GM12878 (cell line): ENCODE measurements at regions not wholly inside any gene's neighbourhood (a gene's known extent, or its start where the extent isn't known, plus 50 kb on each side); places are given as distances from the start of the nearest gene placed in this dataset.

Experiments
- ATAC-seq: fragments of 200-7000 bp; cut with Tn5 transposase; 3 replicates; pipeline ENCODE4 v1.9.1; 2020; ENCODE audit warnings: mild to moderate bottlenecking, moderate library complexity
- BruUV-seq: library from RNA; stranded (reverse); fragments of 400-500 nt; replicated peaks from 2 replicates; lab custom pipeline; 2021; lab: Mats Ljungman, UMichigan
- CTCF ChIA-PET: fragments of 300-600 bp; sonication (Branson Sonifier 250); formaldehyde crosslinking; extraction: SDS; loops from one replicate; lab custom pipeline; 2021; ENCODE audit warnings: inconsistent platforms; lab: Yijun Ruan, JAX
- POLR2A ChIA-PET: fragments of 350-600 bp; formaldehyde crosslinking; extraction: SDS; loops from one replicate; lab custom pipeline; 2021; ENCODE audit warnings: inconsistent platforms; lab: Charles Lee
- RAD21 ChIA-PET: fragments of 300-600 bp; sonication (Branson Sonifier 250); formaldehyde crosslinking; loops from one replicate; lab custom pipeline; 2023; ENCODE audit warnings: antibody characterized with exemption; ENCODE audit not compliant: unreplicated experiment; lab: Charles Lee
- SMC1A ChIA-PET: fragments of 300-600 bp; sonication (Branson Sonifier 250); formaldehyde crosslinking; loops from one replicate; lab custom pipeline; 2023; ENCODE audit not compliant: unreplicated experiment, uncharacterized antibody; lab: Charles Lee
- DNase-seq: peaks from one replicate; pipeline ENCODE4 v3.0.0-alpha.2; 2011; ENCODE audit warnings: low read depth, low spot score
- FAIRE-seq: peaks from 3 replicates; lab custom pipeline; 2011; peaks lifted over from hg19 to GRCh38; lab: Jason Lieb, UNC
- H2AFZ ChIP-seq: 2 replicates; pipeline ENCODE4 v1.6.0; 2011; ENCODE audit warnings: low read depth, low read length, control low read depth; ENCODE audit not compliant: control insufficient read depth
- H3K27ac ChIP-seq: 2 replicates; pipeline ENCODE4 v1.5.1; 2011; ENCODE audit warnings: control low read depth; ENCODE audit not compliant: control insufficient read depth, insufficient read depth
- H3K27me3 ChIP-seq, 2 experiments: replicated peaks in 1 of 2; 2 replicates each; pipeline versions ENCODE4 v1.6.0 to v1.6.1; 2011; ENCODE audit warnings: low read length in 1 of 2; ENCODE audit not compliant: control insufficient read depth in 2 of 2, insufficient read depth in 2 of 2
- H3K36me3 ChIP-seq, 2 experiments: 2 replicates each; pipeline ENCODE4 v1.5.1; 2011; ENCODE audit warnings: low read length in 1 of 2; ENCODE audit not compliant: control insufficient read depth in 2 of 2, insufficient read depth in 2 of 2
- H3K4me1 ChIP-seq: 2 replicates; pipeline ENCODE4 v1.6.1; 2011; ENCODE audit warnings: mild to moderate bottlenecking, low read length, moderate library complexity, mixed read lengths; ENCODE audit not compliant: control insufficient read depth, insufficient read depth
- H3K4me2 ChIP-seq: 2 replicates; pipeline ENCODE4 v1.6.0; 2011; ENCODE audit warnings: control low read depth; ENCODE audit not compliant: control insufficient read depth, insufficient read depth
- H3K4me3 ChIP-seq: fragments of 200-600 bp; sonication (generic); 2 replicates; pipeline ENCODE4 v1.5.1; 2016
- H3K79me2 ChIP-seq: 2 replicates; pipeline ENCODE4 v1.6.0; 2011; ENCODE audit warnings: low read length; ENCODE audit not compliant: control insufficient read depth, insufficient read depth
- H3K9ac ChIP-seq: 2 replicates; pipeline ENCODE4 v1.8.0; 2011; ENCODE audit warnings: low read length, control low read depth, mixed read lengths; ENCODE audit not compliant: control insufficient read depth, insufficient read depth
- H3K9me3 ChIP-seq: replicated peaks from 3 replicates; pipeline ENCODE4 v1.5.1; 2011; ENCODE audit warnings: mild to moderate bottlenecking, low read length; ENCODE audit not compliant: control insufficient read depth, insufficient read depth
- H4K20me1 ChIP-seq: 2 replicates; pipeline ENCODE4 v1.6.0; 2011; ENCODE audit not compliant: control insufficient read depth, insufficient read depth
- BCL11A ChIP-seq: IDR thresholded peaks from 2 replicates; pipeline ENCODE4 v1.6.1; 2011; ENCODE audit warnings: low read depth, low read length
- CBX5 ChIP-seq: sonication (generic); IDR thresholded peaks from 2 replicates; pipeline ENCODE4 v1.6.1; 2016; ENCODE audit warnings: low read depth, moderate library complexity, mild to moderate bottlenecking, inconsistent platforms
- CREM ChIP-seq: IDR thresholded peaks from 2 replicates; pipeline ENCODE4 v1.6.1; 2014; ENCODE audit warnings: antibody characterized with exemption, low read depth
- DPF2 ChIP-seq: fragments of 450-650 bp; IDR thresholded peaks from 2 replicates; pipeline ENCODE4 v1.6.1; 2017; ENCODE audit warnings: mild to moderate bottlenecking
- EED ChIP-seq: sonication (generic); IDR thresholded peaks from 2 replicates; pipeline ENCODE4 v1.6.1; 2016; ENCODE audit warnings: antibody characterized with exemption, low read depth
- ELK1 ChIP-seq: IDR thresholded peaks from 2 replicates; pipeline ENCODE4 v1.6.1; 2012; ENCODE audit warnings: low read depth, low read length, improper control_type of control experiment
- HDAC6 ChIP-seq: fragments of 200-600 bp; sonication (generic); IDR thresholded peaks from one replicate; pipeline ENCODE4 v1.8.0; 2017; ENCODE audit warnings: antibody characterized with exemption; ENCODE audit not compliant: unreplicated experiment
- MEF2B ChIP-seq: fragments of 450-650 bp; IDR thresholded peaks from 2 replicates; pipeline ENCODE4 v1.6.1; 2018; ENCODE audit warnings: mild to moderate bottlenecking, moderate library complexity; ENCODE audit not compliant: partially characterized antibody, poor library complexity, severe bottlenecking
- PAX5 ChIP-seq: IDR thresholded peaks from 2 replicates; pipeline ENCODE4 v1.6.1; 2011; ENCODE audit warnings: low read depth, low read length, borderline replicate concordance
- POLR2A ChIP-seq: IDR thresholded peaks from 2 replicates; pipeline ENCODE4 v1.6.1; 2011; ENCODE audit warnings: low read depth, mild to moderate bottlenecking, low read length
- POU2F2 ChIP-seq: IDR thresholded peaks from 3 replicates; pipeline ENCODE4 v1.6.1; 2011; ENCODE audit warnings: low read depth, mild to moderate bottlenecking, low read length, borderline replicate concordance
- PRDM15 ChIP-seq: fragments of 450-650 bp; formaldehyde crosslinking; IDR thresholded peaks from 2 replicates; pipeline ENCODE4 v1.4.0; 2020; ENCODE audit warnings: mild to moderate bottlenecking, moderate library complexity
- RFX5 ChIP-seq: IDR thresholded peaks from 2 replicates; pipeline ENCODE4 v1.6.1; 2011; ENCODE audit warnings: low read depth, low read length, improper control_type of control experiment
- SIN3A ChIP-seq: IDR thresholded peaks from 2 replicates; pipeline ENCODE4 v1.6.1; 2012; ENCODE audit warnings: low read depth, low read length, improper control_type of control experiment
- TAF1 ChIP-seq: IDR thresholded peaks from 2 replicates; pipeline ENCODE4 v1.6.1; 2011; ENCODE audit warnings: mild to moderate bottlenecking, low read depth, low read length, borderline replicate concordance
- TBL1XR1 ChIP-seq: IDR thresholded peaks from 2 replicates; pipeline ENCODE4 v1.6.1; 2012; ENCODE audit warnings: low read depth, low read length, improper control_type of control experiment
- TCF3 ChIP-seq: IDR thresholded peaks from 2 replicates; pipeline ENCODE4 v1.6.1; 2012; ENCODE audit warnings: low read depth, mild to moderate bottlenecking, low read length, borderline replicate concordance; ENCODE audit not compliant: insufficient read depth
- USF2 ChIP-seq: IDR thresholded peaks from 2 replicates; pipeline ENCODE4 v1.6.1; 2011; ENCODE audit warnings: low read depth, low read length, improper control_type of control experiment, borderline replicate concordance
- ZBED1 ChIP-seq: IDR thresholded peaks from 2 replicates; pipeline ENCODE4 v1.6.1; 2016; ENCODE audit warnings: borderline replicate concordance
- ZNF384 ChIP-seq: IDR thresholded peaks from 2 replicates; pipeline ENCODE4 v1.6.1; 2012; ENCODE audit warnings: low read depth, mild to moderate bottlenecking, low read length, improper control_type of control experiment, borderline replicate concordance
- WGBS: methylation state at CpG from one replicate; pipeline ENCODE4 v1.1.6; 2016; ENCODE audit warnings: low lambda C conversion rate; ENCODE audit not compliant: insufficient replicate concordance, insufficient coverage; ENCODE audit errors: missing lambda C conversion rate; 5-methylcytosine and 5-hydroxymethylcytosine counted together
- in situ Hi-C: fragments of 300-500 bp; cut with MboI; formaldehyde crosslinking; loops from 9 replicates; pipeline ENCODE4 v1.14.3; 2018; ENCODE audit warnings: mixed read lengths
- intact Hi-C: fragments of 100-400 bp; cut with micrococcal nuclease; formaldehyde crosslinking; loops from one replicate; pipeline ENCODE4 v1.14.2; 2022; ENCODE audit not compliant: unreplicated experiment

GRCh38 chr14:105581551-105582341, 55.4 kb downstream of the TMEM121 start (continued):
- TF ChIP-seq CREM, result peak; percentile 86
- TF ChIP-seq MEF2B, result peak; percentile 86
- TF ChIP-seq USF2, result no peak
- TF ChIP-seq HDAC6, result no peak
- no peak for TF ChIP-seq ELK1
- TF ChIP-seq CBX5, result no peak

GRCh38 chr14:105582639-105583038, 56.3 kb downstream of the TMEM121 start:
- intact Hi-C loops, result no loop called here
- H3K9ac ChIP-seq, result peak overlapping the region; percentile 69
- FAIRE-seq (peak; percentile 81), ATAC-seq (peak; percentile 3), DNase-seq (no peak)
- no peak overlapping the region for H2AFZ ChIP-seq
- WGBS, result 29% methylated on average over 4 of the region's 4 CpGs
- no TSS peak for BruUV-seq
- in situ Hi-C loops, result loop anchor here (10.0 kb wide), 1 partner anchor 122 kb away; no protein-coding TSS in a partner anchor
- RAD21 ChIA-PET, result no interaction called here
- no peaks in the 10 kb centered on the region for H4K20me1 ChIP-seq
- H3K9me3 ChIP-seq, result no peaks in the 10 kb centered on the region; the same call in 2 of the 3 replicates
- H3K36me3 ChIP-seq, result no peaks in the 10 kb centered on the region
- H3K79me2 ChIP-seq, result peaks cover 12% of the 10 kb centered on the region
- H3K4me3 ChIP-seq, result no peak overlapping the region
- peak overlapping the region; percentile 9 for H3K4me2 ChIP-seq
- no peaks in the 10 kb centered on the region for H3K27me3 ChIP-seq
- SMC1A ChIA-PET, result no interaction called here
- CTCF ChIA-PET, result no interaction called here
- peak overlapping the region; percentile 99 for H3K27ac ChIP-seq
- peaks cover 31% of the 10 kb centered on the region for H3K4me1 ChIP-seq
- POLR2A ChIA-PET, result no interaction called here
- TF ChIP-seq PAX5 (no peak), POLR2A (peak; percentile 73), EED (peak; percentile 13; the same call in 1 of the 2 replicates), ZBED1 (no peak), TAF1 (no peak), POU2F2 (peak; percentile 33; the same call in 1 of the 3 replicates), DPF2 (no peak), PRDM15 (no peak), RFX5 (no peak), ZNF384 (no peak), BCL11A (no peak), TCF3 (peak; percentile 60; the same call in 1 of the 2 replicates), SIN3A (no peak), TBL1XR1 (no peak)
